HG03565 (cell line): ENCODE measurements at regions not wholly inside any gene's neighbourhood (a gene's known extent, or its start where the extent isn't known, plus 50 kb on each side); places are given as distances from the start of the nearest gene placed in this dataset.
"Not testable (repeated sequence)": the region's sequence is repeated elsewhere in the genome, so short reads cannot be mapped to it uniquely, and the experiment has no call there.

Source experiments
- ATAC-seq: cut with Tn5 transposase; IDR thresholded peaks from one replicate; pipeline ENCODE4 v1.9.1; 2021; ENCODE audit warnings: mild to moderate bottlenecking, moderate library complexity; ENCODE audit not compliant: unreplicated experiment

- no peak for ATAC-seq
Observed at GRCh38 chr13:65336087-65336749, 1893.9 kb downstream of the PCDH9 start.

- no peak for ATAC-seq
Observed at GRCh38 chr13:65330691-65331090, 1899.4 kb downstream of the PCDH9 start.

GRCh38 chr13:65330287-65330686, 1899.8 kb downstream of the PCDH9 start:
- no peak for ATAC-seq

GRCh38 chr13:65323192-65323591, 1906.9 kb downstream of the PCDH9 start:
- not testable (repeated sequence) for ATAC-seq

GRCh38 chr13:65321423-65321822, 1908.7 kb downstream of the PCDH9 start:
- not testable (repeated sequence) for ATAC-seq

- no peak for ATAC-seq
Observed at GRCh38 chr13:65314008-65314407, 1916.1 kb downstream of the PCDH9 start.

- no peak for ATAC-seq
Observed at GRCh38 chr13:65310663-65311328, 1919.3 kb downstream of the PCDH9 start.

DNA sequence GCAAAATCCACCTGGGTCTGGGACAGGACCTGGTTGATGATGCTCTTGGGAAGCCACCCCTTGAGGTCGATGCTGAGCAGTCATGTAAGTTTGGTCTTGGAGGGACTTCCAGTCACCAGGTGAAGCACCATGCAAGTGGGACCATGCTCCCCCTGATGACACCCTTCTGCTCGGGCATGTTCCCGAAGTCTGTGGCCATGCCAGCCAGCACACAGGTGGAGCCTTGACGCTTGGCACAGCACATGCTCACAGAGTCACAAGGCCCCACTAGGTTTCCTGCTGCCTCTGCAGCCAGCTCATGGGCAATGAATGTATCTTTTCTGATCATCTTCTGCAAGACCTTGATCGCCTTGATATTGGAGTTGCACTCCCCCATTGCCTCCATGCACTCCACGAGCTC, 1920.2 kb downstream of the PCDH9 start:
- ATAC-seq: no peak

DNA sequence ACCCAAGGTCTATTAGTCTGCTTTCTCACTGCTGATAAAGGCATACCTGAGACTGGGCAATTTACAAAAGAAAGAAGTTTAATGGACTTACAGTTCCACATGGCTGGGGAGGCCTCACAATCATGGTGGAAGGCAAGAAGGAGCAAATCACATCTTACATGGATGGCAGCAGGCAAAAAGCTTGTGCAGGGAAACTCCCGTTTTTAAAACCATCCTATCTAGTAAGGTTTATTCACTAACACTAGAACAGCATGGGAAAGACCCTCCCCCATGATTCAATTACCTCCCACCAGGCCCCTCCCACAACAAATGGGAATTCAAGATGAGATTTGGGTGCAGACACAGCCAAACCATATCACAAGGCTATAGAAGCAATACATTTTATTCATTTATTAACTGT, 1921.4 kb downstream of the PCDH9 start:
- ATAC-seq: not testable (repeated sequence)

DNA sequence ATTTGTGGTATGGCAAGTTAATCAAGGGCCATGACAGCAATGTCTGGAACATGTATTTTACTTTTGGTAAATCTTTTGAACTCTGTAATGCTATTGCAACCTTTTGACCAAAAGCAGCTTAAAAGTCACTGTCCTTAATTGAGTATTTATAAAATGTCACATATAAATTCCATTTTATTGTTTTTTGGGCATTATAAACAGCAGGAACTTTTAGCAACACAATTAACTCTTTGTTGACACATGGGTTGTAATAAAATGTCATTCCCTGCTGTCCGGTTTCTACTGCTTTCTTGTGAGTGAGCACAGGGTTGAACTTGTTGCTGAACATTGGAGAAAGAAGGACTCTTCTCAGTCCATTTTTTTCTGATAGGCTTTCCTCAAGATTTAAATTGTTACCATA, 1923.1 kb downstream of the PCDH9 start:
- ATAC-seq: no peak

- ATAC-seq: no peak
Observed at GRCh38 chr13:65302691-65303090, 1927.4 kb downstream of the PCDH9 start.

DNA sequence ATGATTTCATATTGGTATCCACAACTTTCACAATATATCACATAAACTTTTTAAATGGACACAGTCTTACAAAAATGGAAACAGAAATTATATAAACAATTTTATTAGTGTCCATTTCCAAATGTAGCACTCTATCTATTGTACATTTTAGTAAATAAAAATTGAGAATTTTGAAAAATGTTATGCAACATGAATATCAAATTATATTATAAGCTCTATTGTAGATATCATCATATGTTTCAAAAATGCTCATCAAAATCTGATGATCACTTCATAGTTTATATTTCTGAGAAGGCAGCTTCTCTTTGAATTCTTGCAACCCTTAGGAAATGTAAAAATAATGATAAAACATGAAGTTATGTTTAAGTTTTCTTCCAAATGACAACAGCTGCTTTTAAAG, 1928.6 kb downstream of the PCDH9 start:
- no peak for ATAC-seq

DNA sequence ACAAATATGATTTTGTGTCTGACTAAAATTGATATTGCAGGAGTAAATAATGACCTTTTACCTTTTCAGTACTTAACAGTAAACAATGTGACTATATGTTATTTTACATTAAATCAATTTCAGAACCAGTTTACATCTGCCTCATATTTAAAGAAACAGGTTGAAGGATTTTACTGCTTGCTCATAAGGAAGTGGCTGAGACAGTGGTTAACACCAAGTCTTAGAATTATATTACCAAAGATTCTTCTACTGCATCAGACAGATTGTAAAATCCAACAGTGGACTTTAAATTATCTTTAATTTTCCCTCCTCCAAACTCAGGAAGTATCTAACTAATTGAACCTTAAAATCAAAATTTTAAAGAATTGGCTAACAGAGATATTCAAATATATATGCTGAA, 1929.9 kb downstream of the PCDH9 start:
- no peak for ATAC-seq

DNA sequence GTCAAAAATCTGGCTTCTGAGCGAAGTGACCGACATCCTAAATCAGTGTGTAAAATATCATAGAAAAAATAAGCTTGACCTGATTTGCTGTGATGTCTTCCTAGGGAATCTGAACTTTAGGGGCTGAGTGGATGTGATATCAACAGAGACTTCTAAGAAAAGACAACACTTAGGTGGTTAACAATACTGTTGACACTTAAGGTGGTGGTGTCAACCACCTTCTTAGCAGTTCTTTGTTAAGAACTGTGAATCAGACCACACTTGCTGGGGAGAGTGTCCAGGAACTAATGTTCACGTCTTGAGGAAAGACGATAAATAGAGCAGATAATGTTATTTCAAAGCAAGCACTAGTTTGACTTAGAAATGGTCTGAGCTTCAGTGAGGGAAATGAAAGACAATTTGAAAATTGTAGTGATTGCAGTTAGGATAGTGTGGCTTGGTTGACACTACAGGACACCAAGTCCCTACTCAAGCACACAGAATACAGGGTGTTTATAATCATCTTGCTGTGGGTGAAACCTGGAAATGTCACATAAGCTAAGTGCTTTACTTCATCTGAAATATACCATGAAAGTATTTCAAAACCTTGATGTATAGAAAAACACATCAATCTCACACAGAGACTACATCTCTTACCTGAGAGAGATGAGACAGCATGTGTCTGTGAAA, 1936.5 kb downstream of the PCDH9 start:
- ATAC-seq: no peak

- ATAC-seq: no peak
Observed at GRCh38 chr13:65292488-65292901, 1937.6 kb downstream of the PCDH9 start.

- ATAC-seq: no peak
Observed at GRCh38 chr13:65287405-65287804, 1942.7 kb downstream of the PCDH9 start.

GRCh38 chr13:65275838-65276630, 1954.1 kb downstream of the PCDH9 start:
- ATAC-seq: no peak

- ATAC-seq: no peak
Observed at GRCh38 chr13:65275108-65275507, 1955.0 kb downstream of the PCDH9 start.

GRCh38 chr13:65273811-65274420, 1956.2 kb downstream of the PCDH9 start:
- not testable (repeated sequence) for ATAC-seq

DNA sequence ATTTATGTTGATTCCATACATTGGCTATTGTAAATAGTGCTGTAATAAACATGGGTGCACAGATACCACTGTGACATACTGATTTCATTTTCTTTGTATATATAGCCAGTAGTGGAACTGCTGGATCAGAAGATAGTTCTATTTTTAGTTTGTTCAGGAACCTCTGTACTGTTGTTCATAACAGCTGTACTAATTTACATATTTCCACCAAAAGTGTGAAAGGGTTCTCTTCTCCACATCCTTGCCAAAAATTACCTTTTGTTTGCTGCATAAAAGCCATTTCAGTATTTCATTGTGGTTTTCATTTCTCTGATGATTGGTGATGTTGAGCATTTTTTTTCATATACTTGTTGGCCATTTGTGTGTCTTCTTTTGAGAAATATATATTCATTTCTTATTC, 1962.1 kb downstream of the PCDH9 start:
- ATAC-seq: no peak

- no peak for ATAC-seq
Observed at GRCh38 chr13:65265988-65266387, 1964.1 kb downstream of the PCDH9 start.
